Caco-2 (cell line): ENCODE measurements at regions not wholly inside any gene's neighbourhood (a gene's known extent, or its start where the extent isn't known, plus 50 kb on each side); places are given as distances from the start of the nearest gene placed in this dataset.

ENCODE experiments used
- BruUV-seq: library from RNA; stranded (reverse); fragments of 400-500 nt; replicated peaks from 2 replicates; lab custom pipeline; 2021; lab: Mats Ljungman, UMichigan
- CTCF ChIA-PET: fragments of 300-600 bp; sonication (Branson Sonifier 250); formaldehyde crosslinking; loops from one replicate; lab custom pipeline; 2022; ENCODE audit warnings: antibody characterized with exemption; lab: Charles Lee
- POLR2A ChIA-PET: fragments of 300-600 bp; sonication (Branson Sonifier 250); formaldehyde crosslinking; loops from one replicate; lab custom pipeline; 2022; ENCODE audit warnings: antibody characterized with exemption; lab: Charles Lee
- DNase-seq, 2 experiments: peaks; one replicate each; pipeline versions ENCODE4 v3.0.0 to v3.0.0-alpha.2; 2020 to 2022
- H3K27me3 ChIP-seq: replicated peaks from 2 replicates; pipeline ENCODE4 v1.6.0; 2011; ENCODE audit warnings: low read length; ENCODE audit not compliant: control insufficient read depth, insufficient read depth
- H3K36me3 ChIP-seq: 2 replicates; pipeline ENCODE4 v1.5.1; 2011; ENCODE audit warnings: low read length; ENCODE audit not compliant: control insufficient read depth, insufficient read depth
- H3K4me1 ChIP-seq: fragments of 250-450 bp; sonication (Bioruptor Pico); 2 replicates; pipeline ENCODE4 v1.5.1; 2020; ENCODE audit warnings: mild to moderate bottlenecking
- H3K4me3 ChIP-seq: 2 replicates; pipeline ENCODE4 v1.5.1; 2011; ENCODE audit warnings: low read depth, mild to moderate bottlenecking, control low read depth, low read length
- H3K9me3 ChIP-seq: fragments of 250-450 bp; sonication (Bioruptor Pico); 2 replicates; pipeline ENCODE4 v1.5.1; 2020; ENCODE audit warnings: mild to moderate bottlenecking, moderate library complexity
- H3K27ac Mint-ChIP-seq: one replicate; pipeline ENCODE4 v1.8.0; 2022; ENCODE audit warnings: mixed read lengths; ENCODE audit not compliant: unreplicated experiment
- H3K27me3 Mint-ChIP-seq: one replicate; pipeline ENCODE4 v1.8.0; 2022; ENCODE audit warnings: mixed read lengths; ENCODE audit not compliant: insufficient read depth, unreplicated experiment
- H3K36me3 Mint-ChIP-seq: one replicate; pipeline ENCODE4 v1.8.0; 2022; ENCODE audit warnings: mild to moderate bottlenecking, mixed read lengths; ENCODE audit not compliant: insufficient read depth, unreplicated experiment
- H3K4me1 Mint-ChIP-seq: one replicate; pipeline ENCODE4 v1.8.0; 2022; ENCODE audit warnings: low read depth, mixed read lengths; ENCODE audit not compliant: unreplicated experiment
- H3K4me3 Mint-ChIP-seq: one replicate; pipeline ENCODE4 v1.8.0; 2022; ENCODE audit warnings: mild to moderate bottlenecking, moderate library complexity, mixed read lengths; ENCODE audit not compliant: unreplicated experiment
- H3K9me3 Mint-ChIP-seq: one replicate; pipeline ENCODE4 v1.8.0; 2022; ENCODE audit warnings: mixed read lengths; ENCODE audit not compliant: unreplicated experiment
- intact Hi-C: fragments of 100-400 bp; cut with micrococcal nuclease; formaldehyde crosslinking; loops from one replicate; pipeline ENCODE4 v1.10.0; 2022; ENCODE audit not compliant: unreplicated experiment
- TF ChIP-seq, protein P1 (sequence below), 2 experiments: fragments of 200-600 bp in 1 of 2; IDR thresholded peaks; 1 replicate in 1 of 2; 2 replicates in 1 of 2; pipeline versions ENCODE4 v1.5.1 to v1.8.0; 2011 to 2022; ENCODE audit warnings: antibody characterized with exemption in 1 of 2, control low read depth in 1 of 2, inconsistent platforms in 1 of 2, low read depth in 1 of 2, low read length in 1 of 2, mild to moderate bottlenecking in 1 of 2, moderate library complexity in 1 of 2; ENCODE audit not compliant: insufficient read depth in 1 of 2, severe bottlenecking in 1 of 2, unreplicated experiment in 1 of 2

DNA sequence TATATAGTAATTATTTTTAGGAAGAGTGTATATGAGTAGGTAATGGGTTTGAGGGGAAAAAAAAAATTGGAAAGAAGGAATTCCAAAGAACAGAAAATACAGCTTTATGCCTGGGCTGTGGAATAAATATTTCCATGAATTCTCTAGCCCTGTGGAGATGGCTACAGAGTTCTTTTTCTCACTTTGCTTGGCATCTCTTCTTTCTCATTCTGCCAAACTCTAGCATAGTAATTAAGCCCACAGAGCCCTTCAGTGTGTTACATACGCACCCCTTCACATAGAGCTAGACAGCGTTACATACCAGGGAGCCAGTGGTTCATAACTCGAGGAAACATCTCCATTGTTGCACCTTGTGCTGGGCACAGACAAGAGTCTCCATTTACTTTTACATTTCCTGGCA lies 621.1 kb downstream of the CDH8 start:
- ChIA-PET CTCF (no interaction called here), POLR2A (no interaction called here)
- H3K4me3 Mint-ChIP-seq, result no peak overlapping the region
- H3K27ac Mint-ChIP-seq, result no peak overlapping the region
- DNase-seq, result no peak
- no peaks in the 10 kb centered on the region for H3K36me3 Mint-ChIP-seq
- no peaks in the 10 kb centered on the region for H3K9me3 Mint-ChIP-seq
- intact Hi-C loops, result no loop called here
- no peak overlapping the region for H3K4me3 ChIP-seq
- no peaks in the 10 kb centered on the region for H3K9me3 ChIP-seq
- H3K36me3 ChIP-seq, result no peaks in the 10 kb centered on the region
- H3K27me3 ChIP-seq, result no peaks in the 10 kb centered on the region
- no TSS peak for BruUV-seq
- H3K27me3 Mint-ChIP-seq, result no peaks in the 10 kb centered on the region
- H3K4me1 ChIP-seq, result no peaks in the 10 kb centered on the region
- TF ChIP-seq, protein P1, sequence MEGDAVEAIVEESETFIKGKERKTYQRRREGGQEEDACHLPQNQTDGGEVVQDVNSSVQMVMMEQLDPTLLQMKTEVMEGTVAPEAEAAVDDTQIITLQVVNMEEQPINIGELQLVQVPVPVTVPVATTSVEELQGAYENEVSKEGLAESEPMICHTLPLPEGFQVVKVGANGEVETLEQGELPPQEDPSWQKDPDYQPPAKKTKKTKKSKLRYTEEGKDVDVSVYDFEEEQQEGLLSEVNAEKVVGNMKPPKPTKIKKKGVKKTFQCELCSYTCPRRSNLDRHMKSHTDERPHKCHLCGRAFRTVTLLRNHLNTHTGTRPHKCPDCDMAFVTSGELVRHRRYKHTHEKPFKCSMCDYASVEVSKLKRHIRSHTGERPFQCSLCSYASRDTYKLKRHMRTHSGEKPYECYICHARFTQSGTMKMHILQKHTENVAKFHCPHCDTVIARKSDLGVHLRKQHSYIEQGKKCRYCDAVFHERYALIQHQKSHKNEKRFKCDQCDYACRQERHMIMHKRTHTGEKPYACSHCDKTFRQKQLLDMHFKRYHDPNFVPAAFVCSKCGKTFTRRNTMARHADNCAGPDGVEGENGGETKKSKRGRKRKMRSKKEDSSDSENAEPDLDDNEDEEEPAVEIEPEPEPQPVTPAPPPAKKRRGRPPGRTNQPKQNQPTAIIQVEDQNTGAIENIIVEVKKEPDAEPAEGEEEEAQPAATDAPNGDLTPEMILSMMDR (IDR thresholded peaks at IDR 0.05; ENCODE audit: insufficient read depth in 1 of 2, low read depth in 1 of 2, low read length in 1 of 2, severe bottlenecking in 1 of 2, unreplicated experiment in 1 of 2), result no peak
- no peaks in the 10 kb centered on the region for H3K4me1 Mint-ChIP-seq

DNA sequence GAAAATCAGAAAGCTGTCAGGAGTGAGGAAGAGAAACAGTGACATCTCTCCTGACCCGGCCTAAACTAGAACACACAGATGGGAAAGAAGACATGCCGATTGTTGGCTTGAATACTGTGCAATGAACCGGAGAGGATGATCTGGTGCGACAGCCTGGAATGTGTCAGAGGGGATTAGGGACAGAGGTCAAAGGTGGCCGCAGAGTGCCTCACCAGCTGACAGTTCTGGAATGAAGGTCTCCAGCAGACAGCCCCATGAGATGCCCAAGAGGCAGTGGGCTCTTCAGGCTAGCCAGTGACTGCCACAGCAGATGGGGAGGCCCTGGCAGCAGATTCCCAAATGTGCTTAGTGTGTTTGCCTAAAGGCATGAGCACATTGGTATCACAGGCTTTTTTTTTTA lies 623.2 kb downstream of the CDH8 start:
- TF ChIP-seq, protein P1 (IDR thresholded peaks at IDR 0.05; ENCODE audit: insufficient read depth in 1 of 2, low read depth in 1 of 2, low read length in 1 of 2, severe bottlenecking in 1 of 2, unreplicated experiment in 1 of 2), result no peak
- Histone ChIP-seq H3K27me3 (no peaks in the 10 kb centered on the region), H3K9me3 (no peaks in the 10 kb centered on the region), H3K36me3 (no peaks in the 10 kb centered on the region), H3K4me1 (no peaks in the 10 kb centered on the region), H3K4me3 (no peak overlapping the region)
- intact Hi-C loops, result no loop called here
- CTCF ChIA-PET, result no interaction called here
- Mint-ChIP-seq H3K4me3 (no peak overlapping the region), H3K36me3 (no peaks in the 10 kb centered on the region), H3K9me3 (no peaks in the 10 kb centered on the region), H3K27ac (no peak overlapping the region), H3K27me3 (no peaks in the 10 kb centered on the region), H3K4me1 (no peaks in the 10 kb centered on the region)
- no TSS peak for BruUV-seq
- POLR2A ChIA-PET, result no interaction called here
- no peak for DNase-seq

GRCh38 chr16:61412562-61412961 lies 623.7 kb downstream of the CDH8 start:
- H3K36me3 Mint-ChIP-seq, result no peaks in the 10 kb centered on the region
- POLR2A ChIA-PET, result no interaction called here
- H3K27ac Mint-ChIP-seq, result no peak overlapping the region
- TF ChIP-seq, protein P1 (IDR thresholded peaks at IDR 0.05; ENCODE audit: insufficient read depth in 1 of 2, low read depth in 1 of 2, low read length in 1 of 2, severe bottlenecking in 1 of 2, unreplicated experiment in 1 of 2), result no peak
- intact Hi-C loops, result no loop called here
- CTCF ChIA-PET, result no interaction called here
- no peaks in the 10 kb centered on the region for H3K36me3 ChIP-seq
- H3K4me1 Mint-ChIP-seq, result no peaks in the 10 kb centered on the region
- H3K9me3 Mint-ChIP-seq, result no peaks in the 10 kb centered on the region
- DNase-seq, result no peak
- no peaks in the 10 kb centered on the region for H3K27me3 Mint-ChIP-seq
- no peak overlapping the region for H3K4me3 Mint-ChIP-seq
- H3K9me3 ChIP-seq, result no peaks in the 10 kb centered on the region
- BruUV-seq, result no TSS peak
- H3K4me1 ChIP-seq, result no peaks in the 10 kb centered on the region
- H3K4me3 ChIP-seq, result no peak overlapping the region
- no peaks in the 10 kb centered on the region for H3K27me3 ChIP-seq
